ENCODE measurements at regions not wholly inside any gene's neighbourhood (a gene's known extent, or its start where the extent isn't known, plus 50 kb on each side); places are given as distances from the start of the nearest gene placed in this dataset.

- TF ChIP-seq CTCF (IDR thresholded peaks at IDR 0.05) (no peak), POLR2A (IDR thresholded peaks at IDR 0.05) (no peak)
These were observed 219.7 kb upstream of the PLD5 start for GRCh38 chr1:242743983-242744780.
